C1 segment of cervical spinal cord (tissue), 14 donors: ENCODE measurements at regions not wholly inside any gene's neighbourhood (a gene's known extent, or its start where the extent isn't known, plus 50 kb on each side); places are given as distances from the start of the nearest gene placed in this dataset.
"Not testable (repeated sequence)": the region's sequence is repeated elsewhere in the genome, so short reads cannot be mapped to it uniquely, and the experiment has no call there.

Source experiments
- DNase-seq, 14 donors: peaks; one replicate each; lab custom pipeline; 2025; lab: John Stamatoyannopoulos, UW

GRCh38 chr2:231644426-231644825 is 51.8 kb downstream of the TEX44 start:
- DNase-seq, result no peak

GRCh38 chr2:231646476-231646875 is 53.8 kb downstream of the TEX44 start:
- no peak for DNase-seq

GRCh38 chr2:231648579-231649174 is 56.0 kb downstream of the TEX44 start:
- DNase-seq, result peak in 1 of 14 donors; percentile 32

- not testable (repeated sequence) for DNase-seq
Observed at GRCh38 chr2:231651561-231651960, 56.8 kb upstream of the PTMA start.

- DNase-seq, result no peak
Observed at GRCh38 chr2:231655488-231655887, 52.8 kb upstream of the PTMA start.

- no peak for DNase-seq
Observed at GRCh38 chr2:231655894-231656293, 52.4 kb upstream of the PTMA start.
